ENCODE measurements at regions not wholly inside any gene's neighbourhood (a gene's known extent, or its start where the extent isn't known, plus 50 kb on each side); places are given as distances from the start of the nearest gene placed in this dataset.

DNA sequence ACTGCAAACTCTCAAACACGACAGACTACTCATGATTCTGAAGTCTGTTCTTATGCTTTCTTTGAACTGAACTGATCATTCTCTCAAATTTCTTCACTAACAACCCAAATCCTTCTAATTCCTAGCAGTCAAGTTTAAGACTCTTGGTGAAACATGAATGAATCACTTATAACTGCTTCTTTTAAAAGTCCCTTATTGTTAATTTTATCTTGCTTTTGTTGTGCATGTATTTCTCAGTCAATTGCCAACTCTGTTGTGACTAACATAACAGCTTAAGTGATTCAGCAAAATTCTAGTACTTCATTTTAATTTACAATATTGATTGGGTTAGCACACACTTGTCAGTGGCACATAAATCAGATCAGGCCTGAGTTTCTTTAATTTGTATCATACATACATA lies 357.0 kb upstream of the FSIP2 start:
- H2BK5ac ChIP-seq (ENCODE audit: low read depth, low read length): no peak overlapping the region
- H2AFZ ChIP-seq (ENCODE audit: low read length): no peak overlapping the region
- no peak overlapping the region for H2BK20ac ChIP-seq (ENCODE audit: low read length)
- no peak overlapping the region for H3K27ac ChIP-seq (ENCODE audit: low read depth, low read length)
- H2BK120ac ChIP-seq (replicated peaks; ENCODE audit: low read depth, low read length): no peak overlapping the region
- no peak for FAIRE-seq
- no peak overlapping the region for H4K91ac ChIP-seq (replicated peaks; ENCODE audit: insufficient read length, low read length)
- no peaks in the 10 kb centered on the region for H3K4me1 ChIP-seq (replicated peaks in 1 of 4; ENCODE audit: control insufficient read depth in 3 of 4, insufficient read depth in 4 of 4, low read length in 3 of 4)
- CTCF ChIA-PET (ENCODE audit: partially characterized antibody): no interaction called here
- H4K8ac ChIP-seq (ENCODE audit: extremely low read depth, insufficient read depth, low read length): no peak overlapping the region
- WGBS, 2 experiments (ENCODE audit: extremely low coverage in 1 of 2, insufficient coverage in 1 of 2, insufficient read length in 1 of 2, insufficient replicate concordance in 2 of 2, low coverage in 1 of 2, low lambda C conversion rate in 2 of 2, missing lambda C conversion rate in 1 of 2): 83% methylated on average over 1 of the region's 1 CpG; no CpG with 5 or more reads in 1 of the 2 experiments
- no peak overlapping the region for H3K4ac ChIP-seq (replicated peaks; ENCODE audit: insufficient read length, low read depth, low read length)
- no peak overlapping the region for H3K9ac ChIP-seq (replicated peaks in 1 of 4; ENCODE audit: extremely low read depth in 1 of 4, low read depth in 3 of 4, low read length in 3 of 4)
- H3K23ac ChIP-seq (ENCODE audit: insufficient read length): no peak overlapping the region
- POLR2A ChIA-PET (ENCODE audit: partially characterized antibody): no interaction called here
- no peak overlapping the region for H2BK12ac ChIP-seq (ENCODE audit: low read depth, low read length)
- H3K9me3 ChIP-seq (ENCODE audit: insufficient read depth in 2 of 2, low read depth in 1 of 2, low read length in 1 of 2): no peaks in the 10 kb centered on the region
- H4K5ac ChIP-seq (ENCODE audit: insufficient read length, low read depth, low read length): no peak overlapping the region
- no peak overlapping the region for H3K18ac ChIP-seq (ENCODE audit: extremely low read depth, low read length)
- H3K23me2 ChIP-seq (ENCODE audit: low read depth, low read length): no peaks in the 10 kb centered on the region
- H3K4me3 ChIP-seq (ENCODE audit: extremely low read depth in 1 of 4, insufficient read depth in 2 of 4, low read depth in 3 of 4, low read length in 4 of 4): no peak overlapping the region
- no peak overlapping the region for H3K14ac ChIP-seq (ENCODE audit: insufficient read length)
- DNase-seq (ENCODE audit: low read depth in 1 of 2, low spot score in 2 of 2): no peak
- H3K56ac ChIP-seq (replicated peaks; ENCODE audit: insufficient read length, low read depth, low read length): no peak overlapping the region
- no peak overlapping the region for H3K4me2 ChIP-seq (ENCODE audit: insufficient read depth in 1 of 2, low read depth in 2 of 2, low read length in 2 of 2)
- no peaks in the 10 kb centered on the region for H4K20me1 ChIP-seq (replicated peaks in 1 of 2; ENCODE audit: control insufficient read depth in 1 of 2, insufficient read depth in 2 of 2, low read length in 2 of 2)
- H3K79me1 ChIP-seq (ENCODE audit: low read depth, low read length): no peaks in the 10 kb centered on the region
- no peaks in the 10 kb centered on the region for H3K27me3 ChIP-seq (replicated peaks in 1 of 4; ENCODE audit: control insufficient read depth in 3 of 4, extremely low read depth in 1 of 4, insufficient read depth in 3 of 4, low read length in 3 of 4)
- no peaks in the 10 kb centered on the region for H3K79me2 ChIP-seq (ENCODE audit: control insufficient read depth in 1 of 2, insufficient read depth in 2 of 2, low read length in 2 of 2)
- no peak overlapping the region for H2BK15ac ChIP-seq (ENCODE audit: low read length)
- no peak overlapping the region for H2AK5ac ChIP-seq (ENCODE audit: low read depth, low read length)
- H3K36me3 ChIP-seq (ENCODE audit: control insufficient read depth in 2 of 4, insufficient read depth in 4 of 4, low read length in 3 of 4): no peaks in the 10 kb centered on the region
- TF ChIP-seq RBBP5 (IDR thresholded peaks at IDR 0.05; ENCODE audit: borderline replicate concordance, low read depth, low read length): no peak
- TF ChIP-seq SIRT6 (IDR thresholded peaks at IDR 0.05; ENCODE audit: low read length): no peak
- no peak for TF ChIP-seq CHD1 (IDR thresholded peaks at IDR 0.05; ENCODE audit: low read depth, low read length)
- no peak for TF ChIP-seq SUZ12 (IDR thresholded peaks at IDR 0.05; ENCODE audit: low read length)
- no peak for TF ChIP-seq SIX5 (IDR thresholded peaks at IDR 0.05; ENCODE audit: low read depth, low read length)
- TF ChIP-seq POLR2AphosphoS5 (IDR thresholded peaks at IDR 0.05; ENCODE audit: low read depth, low read length): no peak
- no peak for TF ChIP-seq SIN3A (conservative IDR thresholded peaks at IDR 0.05 in 1 of 2, IDR thresholded peaks at IDR 0.05 in 1 of 2; ENCODE audit: low read depth in 1 of 2, low read length in 2 of 2)
- no peak for TF ChIP-seq KDM4A (IDR thresholded peaks at IDR 0.05; ENCODE audit: low read depth, low read length, severe bottlenecking)
- TF ChIP-seq, protein P1, sequence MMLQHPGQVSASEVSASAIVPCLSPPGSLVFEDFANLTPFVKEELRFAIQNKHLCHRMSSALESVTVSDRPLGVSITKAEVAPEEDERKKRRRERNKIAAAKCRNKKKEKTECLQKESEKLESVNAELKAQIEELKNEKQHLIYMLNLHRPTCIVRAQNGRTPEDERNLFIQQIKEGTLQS (IDR thresholded peaks at IDR 0.05; ENCODE audit: insufficient read depth, low read depth, low read length): no peak
- TF ChIP-seq, protein P2, sequence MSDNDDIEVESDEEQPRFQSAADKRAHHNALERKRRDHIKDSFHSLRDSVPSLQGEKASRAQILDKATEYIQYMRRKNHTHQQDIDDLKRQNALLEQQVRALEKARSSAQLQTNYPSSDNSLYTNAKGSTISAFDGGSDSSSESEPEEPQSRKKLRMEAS (IDR thresholded peaks at IDR 0.05): no peak
- TF ChIP-seq, protein P3, sequence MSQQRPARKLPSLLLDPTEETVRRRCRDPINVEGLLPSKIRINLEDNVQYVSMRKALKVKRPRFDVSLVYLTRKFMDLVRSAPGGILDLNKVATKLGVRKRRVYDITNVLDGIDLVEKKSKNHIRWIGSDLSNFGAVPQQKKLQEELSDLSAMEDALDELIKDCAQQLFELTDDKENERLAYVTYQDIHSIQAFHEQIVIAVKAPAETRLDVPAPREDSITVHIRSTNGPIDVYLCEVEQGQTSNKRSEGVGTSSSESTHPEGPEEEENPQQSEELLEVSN (IDR thresholded peaks at IDR 0.05): no peak
- no peak for TF ChIP-seq HDAC6 (IDR thresholded peaks at IDR 0.05; ENCODE audit: low read depth, low read length)
- TF ChIP-seq PHF8 (conservative IDR thresholded peaks at IDR 0.05; ENCODE audit: low read depth, low read length): no peak
- no peak for TF ChIP-seq KDM1A (IDR thresholded peaks at IDR 0.05; ENCODE audit: borderline replicate concordance, low read length)

All from H1 (cell line).